Sigmoid colon (tissue), 6 donors: ENCODE measurements at regions not wholly inside any gene's neighbourhood (a gene's known extent, or its start where the extent isn't known, plus 50 kb on each side); places are given as distances from the start of the nearest gene placed in this dataset.

Experiments used
- DNase-seq: peaks from one replicate; pipeline ENCODE4 v3.0.0-alpha.2; 2019
- H3K27ac ChIP-seq, 4 donors: fragments of 200-600 bp; sonication (generic); one replicate each; pipeline ENCODE4 v1.5.1; 2016 to 2019; ENCODE audit warnings: mild to moderate bottlenecking in 1 of 4
- H3K27me3 ChIP-seq, 3 donors: fragments of 200-600 bp; sonication (generic); one replicate each; pipeline ENCODE4 v1.5.1; 2019; ENCODE audit warnings: mild to moderate bottlenecking in 1 of 3
- H3K36me3 ChIP-seq, 4 donors: fragments of 200-600 bp; sonication (generic); one replicate each; pipeline ENCODE4 v1.5.1; 2016 to 2019
- H3K4me1 ChIP-seq, 4 donors: fragments of 200-600 bp; sonication (generic); one replicate each; pipeline ENCODE4 v1.5.1; 2017 to 2019
- H3K4me3 ChIP-seq, 4 donors: fragments of 200-600 bp; sonication (generic); one replicate each; pipeline ENCODE4 v1.5.1; 2017 to 2019; ENCODE audit warnings: mild to moderate bottlenecking in 2 of 4, moderate library complexity in 1 of 4
- H3K9me3 ChIP-seq, 4 donors: fragments of 200-600 bp in 3 of 4; sonication (generic) in 3 of 4; one replicate each; pipeline versions ENCODE4 v1.5.1 to v1.6.1; 2013 to 2019
- CTCF ChIP-seq, 4 experiments: fragments of 450-650 bp in 3 of 4; fragments of 200-600 bp in 1 of 4; IDR thresholded peaks; one replicate each; pipeline ENCODE4 v1.5.1; 2016 to 2019; ENCODE audit warnings: antibody characterized with exemption in 4 of 4, mild to moderate bottlenecking in 3 of 4, moderate library complexity in 2 of 4
- EP300 ChIP-seq, 4 donors: sonication (generic); formaldehyde crosslinking; IDR thresholded peaks; one replicate each; pipeline ENCODE4 v1.6.1; 2017; ENCODE audit warnings: antibody characterized with exemption in 4 of 4
- POLR2A ChIP-seq, 2 donors: fragments of 450-650 bp; IDR thresholded peaks; one replicate each; pipeline ENCODE4 v1.6.1; 2016; ENCODE audit warnings: antibody characterized with exemption in 2 of 2, mild to moderate bottlenecking in 2 of 2, moderate library complexity in 2 of 2
- POLR2AphosphoS5 ChIP-seq, 4 donors: sonication (generic); formaldehyde crosslinking; IDR thresholded peaks; one replicate each; pipeline ENCODE4 v1.6.1; 2017; ENCODE audit warnings: antibody characterized with exemption in 4 of 4
- WGBS, 2 donors: extraction: QIAGEN DNeasy Blood & Tissue Kit; methylation state at CpG; one replicate each; pipeline ENCODE4 v1.1.7; 2013; 5-methylcytosine and 5-hydroxymethylcytosine counted together
- intact Hi-C: fragments of 100-400 bp; cut with DNase I; formaldehyde crosslinking; loops from one replicate; pipeline ENCODE4 v1.15.1; 2023
- donor health status: healthy with polysubstance abuse.
- donor health status: healthy.

DNA sequence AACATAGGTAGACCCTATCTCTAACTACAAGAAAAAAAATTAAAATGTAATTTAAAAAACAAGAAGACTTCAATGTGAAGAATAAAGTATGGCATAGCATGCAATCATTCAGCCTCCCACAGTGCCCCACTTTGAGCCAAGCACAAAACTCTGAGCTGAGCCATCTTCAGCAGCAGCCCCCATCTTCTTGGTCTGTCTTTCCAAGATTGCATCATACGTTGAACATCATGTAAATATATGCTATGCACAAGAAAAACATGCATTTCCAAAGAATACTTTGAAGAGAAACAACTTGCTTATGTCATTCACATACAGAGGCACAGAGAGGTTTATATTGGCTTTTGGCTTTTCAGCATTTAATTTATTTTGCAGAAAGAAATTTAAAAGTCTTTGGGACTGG lies 105.8 kb upstream of the TMPO start:
- Histone ChIP-seq H3K9me3 (peaks cover 0 to 3% (median 0%) of the 10 kb centered on the region in 4 donors), H3K27ac (no peak overlapping the region), H3K4me1 (no peaks in the 10 kb centered on the region), H3K36me3 (no peaks in the 10 kb centered on the region), H3K4me3 (no peak overlapping the region), H3K27me3 (no peaks in the 10 kb centered on the region)
- no peak for DNase-seq
- TF ChIP-seq EP300 (IDR thresholded peaks at IDR 0.05) (no peak), CTCF (IDR thresholded peaks at IDR 0.05) (no peak), POLR2AphosphoS5 (IDR thresholded peaks at IDR 0.05) (no peak), POLR2A (IDR thresholded peaks at IDR 0.05) (no peak)
- WGBS, 2 donors, result 72 to 82% methylated on average over 1 of the region's 1 CpG
- intact Hi-C loops, result no loop called here

- DNase-seq, result no peak
- no peaks in the 10 kb centered on the region for H3K36me3 ChIP-seq
- intact Hi-C loops, result no loop called here
- TF ChIP-seq POLR2AphosphoS5 (IDR thresholded peaks at IDR 0.05) (no peak), POLR2A (IDR thresholded peaks at IDR 0.05) (no peak), CTCF (IDR thresholded peaks at IDR 0.05) (no peak), EP300 (IDR thresholded peaks at IDR 0.05) (no peak)
- H3K27me3 ChIP-seq, result no peaks in the 10 kb centered on the region
- H3K9me3 ChIP-seq, result peaks cover 0 to 3% (median 0%) of the 10 kb centered on the region in 4 donors
- no peak overlapping the region for H3K27ac ChIP-seq
- H3K4me1 ChIP-seq, result no peaks in the 10 kb centered on the region
- H3K4me3 ChIP-seq, result no peak overlapping the region
Observed at GRCh38 chr12:98410356-98410755, 105.0 kb upstream of the TMPO start.

DNA sequence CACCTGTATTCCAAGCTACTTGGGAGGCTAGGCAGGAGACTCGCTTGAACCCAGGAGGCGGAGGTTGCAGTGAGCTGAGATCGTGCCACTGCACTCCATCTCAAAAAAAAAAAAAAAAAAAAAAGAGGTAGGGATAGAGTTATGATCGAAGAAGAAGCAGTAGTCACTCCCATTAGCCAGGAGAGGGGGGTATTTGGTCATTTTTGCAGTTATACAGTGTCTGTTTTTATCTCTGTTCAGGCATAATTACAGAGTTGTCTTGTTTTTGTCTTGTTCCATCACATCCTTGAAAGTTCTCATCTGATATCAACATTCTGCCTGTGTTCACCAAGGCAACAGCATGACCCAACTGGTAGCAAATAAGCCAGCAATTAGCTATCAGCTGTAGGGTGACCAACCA lies 98.5 kb upstream of the TMPO start:
- TF ChIP-seq EP300 (IDR thresholded peaks at IDR 0.05) (no peak), POLR2A (IDR thresholded peaks at IDR 0.05) (no peak), CTCF (IDR thresholded peaks at IDR 0.05) (no peak)
- H3K27ac ChIP-seq, result peak overlapping the region in 2 of 4 donors; percentile 76 to 84
- intact Hi-C loops, result no loop called here
- no peaks in the 10 kb centered on the region for H3K27me3 ChIP-seq
- no peak for DNase-seq
- no peak overlapping the region for H3K4me3 ChIP-seq
- H3K9me3 ChIP-seq, result no peaks in the 10 kb centered on the region
- peaks cover 0 to 34% (median 28%) of the 10 kb centered on the region in 4 donors for H3K4me1 ChIP-seq
- 65 to 75% methylated on average over 4 of the region's 4 CpGs for WGBS, 2 donors
- no peaks in the 10 kb centered on the region for H3K36me3 ChIP-seq

DNA sequence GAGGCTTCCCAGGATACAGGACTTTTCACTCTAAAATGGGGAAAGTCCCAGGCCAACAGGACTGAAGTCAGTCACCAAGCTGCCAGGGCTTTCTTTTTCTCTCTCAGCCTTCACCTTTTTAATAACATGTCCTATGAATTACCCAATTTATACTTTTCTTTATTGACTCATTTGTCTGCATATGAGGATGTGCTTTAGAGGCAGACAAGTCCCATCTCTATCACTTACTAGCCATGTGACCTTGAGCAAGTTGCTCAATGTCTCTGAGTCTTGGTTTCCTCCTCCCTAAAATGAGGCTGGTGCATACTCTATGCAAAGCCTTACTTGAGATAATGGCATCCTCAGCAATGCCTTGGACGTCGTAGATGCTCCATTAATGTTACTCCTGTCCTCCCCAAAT lies 98.1 kb upstream of the TMPO start:
- H3K36me3 ChIP-seq, result no peaks in the 10 kb centered on the region
- peak overlapping the region in 2 of 4 donors; percentile 76 to 84 for H3K27ac ChIP-seq
- no peak for DNase-seq
- no peak overlapping the region for H3K4me3 ChIP-seq
- no peaks in the 10 kb centered on the region for H3K27me3 ChIP-seq
- WGBS, 2 donors, result 86 to 88% methylated on average over 2 of the region's 2 CpGs
- TF ChIP-seq CTCF (IDR thresholded peaks at IDR 0.05) (no peak), POLR2A (IDR thresholded peaks at IDR 0.05) (no peak), EP300 (IDR thresholded peaks at IDR 0.05) (no peak)
- intact Hi-C loops, result no loop called here
- H3K4me1 ChIP-seq, result peaks cover 0 to 34% (median 28%) of the 10 kb centered on the region in 4 donors
- no peaks in the 10 kb centered on the region for H3K9me3 ChIP-seq

DNA sequence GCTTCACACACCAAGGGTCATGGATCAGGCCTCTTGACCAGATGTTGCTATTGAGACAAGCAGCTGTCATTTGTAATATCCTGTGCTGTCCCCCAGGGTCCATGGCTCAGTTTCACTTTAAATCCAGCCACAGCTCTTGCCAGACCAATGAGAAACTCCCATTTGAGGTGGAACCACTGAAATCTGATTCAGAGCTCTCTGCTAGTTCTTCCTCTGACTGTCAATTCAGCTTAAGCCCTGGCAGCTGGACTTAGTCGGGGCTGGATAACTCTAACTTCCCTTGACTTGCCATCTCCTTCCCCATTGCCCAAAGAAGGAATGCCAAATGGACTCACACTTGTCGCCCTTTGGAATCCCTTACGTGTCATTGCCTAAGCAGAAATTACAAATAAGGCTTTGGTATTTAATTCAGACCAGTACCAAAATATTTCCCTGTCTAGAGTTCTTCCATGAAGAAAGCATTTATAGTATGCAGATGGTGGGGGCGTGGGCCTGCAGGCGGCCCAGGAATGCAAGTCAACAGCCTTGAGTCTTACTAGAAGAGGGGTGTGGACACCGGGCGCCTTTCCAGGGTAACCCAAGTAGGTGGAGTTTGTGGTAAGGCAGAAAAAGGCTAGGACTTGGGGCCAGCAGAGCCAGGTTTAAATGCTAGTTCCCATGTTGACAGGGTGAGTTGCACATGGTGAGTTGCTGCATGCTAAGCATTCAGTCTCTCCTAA lies 96.9 kb upstream of the TMPO start:
- intact Hi-C loops, result no loop called here
- Histone ChIP-seq H3K36me3 (no peaks in the 10 kb centered on the region), H3K4me3 (peak overlapping the region in 1 of 4 donors; percentile 11), H3K27me3 (no peaks in the 10 kb centered on the region), H3K9me3 (no peaks in the 10 kb centered on the region), H3K27ac (peak overlapping the region; percentile 41 to 84 (median 70)), H3K4me1 (peaks cover 0 to 34% (median 28%) of the 10 kb centered on the region in 4 donors)
- peak; percentile 89 for DNase-seq
- TF ChIP-seq POLR2A (IDR thresholded peaks at IDR 0.05) (no peak), EP300 (IDR thresholded peaks at IDR 0.05) (no peak), CTCF (IDR thresholded peaks at IDR 0.05) (no peak), POLR2AphosphoS5 (IDR thresholded peaks at IDR 0.05) (peak in 1 of 4 donors; percentile 37)
- WGBS, 2 donors, result 9 to 34% methylated on average over 7 of the region's 7 CpGs
